ENCODE measurements at regions not wholly inside any gene's neighbourhood (a gene's known extent, or its start where the extent isn't known, plus 50 kb on each side); places are given as distances from the start of the nearest gene placed in this dataset.
"Not testable (repeated sequence)": the region's sequence is repeated elsewhere in the genome, so short reads cannot be mapped to it uniquely, and the experiment has no call there.

DNA sequence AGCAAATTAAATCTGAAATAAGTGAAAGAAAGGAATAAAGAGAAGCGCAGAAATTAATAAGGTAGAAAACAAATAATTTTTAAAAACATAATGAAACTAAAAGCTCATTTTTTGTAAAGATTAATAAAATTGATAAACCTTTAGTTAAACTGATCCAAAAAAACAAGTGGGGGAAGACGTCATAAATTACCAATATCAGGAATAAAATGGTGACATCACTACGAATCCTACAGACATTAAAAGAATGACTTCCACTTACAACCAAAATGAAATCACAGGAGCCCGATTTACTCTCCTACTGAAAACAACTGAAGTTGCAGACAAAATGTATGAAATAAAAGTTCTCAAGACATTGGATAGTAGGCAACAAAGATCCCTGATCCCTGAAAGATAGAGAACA, 68.1 kb upstream of the IFFO2 start:
- no peak for DNase-seq

DNA sequence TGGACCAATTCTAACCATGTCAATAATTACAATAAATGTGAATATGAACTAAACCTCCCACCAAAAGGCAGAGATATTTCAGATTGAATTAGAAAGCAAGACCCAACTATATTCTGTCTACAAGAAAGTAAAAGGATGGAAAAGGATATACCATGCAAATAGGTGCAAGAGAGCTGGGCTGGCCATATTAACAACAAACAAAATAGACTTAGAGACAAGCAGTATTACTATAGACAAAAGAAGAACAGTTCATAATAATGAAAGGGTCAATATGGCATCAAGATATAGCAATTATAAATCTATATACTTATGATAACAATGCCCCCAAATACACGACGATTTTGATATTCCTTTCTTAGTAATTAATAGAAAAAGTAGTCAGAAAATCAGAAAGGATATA, 67.3 kb upstream of the IFFO2 start:
- DNase-seq: no peak

DNA sequence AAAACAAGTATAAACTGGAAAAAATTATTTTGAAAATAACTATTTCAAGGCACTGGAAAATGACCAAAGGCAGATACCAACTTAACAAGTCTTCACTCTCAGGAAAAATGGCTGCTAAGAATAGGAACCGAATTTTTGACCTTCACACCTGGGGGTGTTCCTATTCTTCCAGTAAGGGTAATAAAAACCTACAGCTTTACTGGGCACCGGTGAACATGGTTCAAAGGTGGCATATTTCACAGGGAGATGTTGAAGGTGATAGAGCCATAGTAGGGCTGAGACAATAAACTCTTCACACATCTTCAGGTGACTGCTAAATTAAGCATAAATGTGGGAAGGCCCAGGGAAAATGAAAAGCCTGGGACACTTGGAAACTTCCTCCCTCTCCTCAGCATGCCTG, 65.4 kb upstream of the IFFO2 start:
- no peak for DNase-seq

DNA sequence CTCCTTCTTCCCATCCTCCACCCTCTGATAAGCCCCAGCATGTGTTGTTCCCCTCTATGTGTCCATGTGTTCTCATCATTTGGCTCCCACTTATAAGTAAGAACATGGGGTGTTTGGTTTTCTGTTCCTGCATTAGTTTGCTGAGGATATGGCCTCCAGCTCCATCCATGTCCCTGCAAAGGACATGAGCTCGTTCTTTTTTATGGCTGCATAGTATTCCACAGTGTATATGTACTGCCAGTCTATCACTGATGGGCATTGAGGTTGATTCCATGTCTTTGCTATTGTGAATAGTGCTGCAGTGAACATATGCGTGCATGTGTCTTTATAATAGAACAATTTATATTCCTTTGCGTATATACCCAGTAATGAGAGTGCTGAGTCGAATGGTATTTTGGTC, 62.8 kb upstream of the IFFO2 start:
- not testable (repeated sequence) for DNase-seq

DNA sequence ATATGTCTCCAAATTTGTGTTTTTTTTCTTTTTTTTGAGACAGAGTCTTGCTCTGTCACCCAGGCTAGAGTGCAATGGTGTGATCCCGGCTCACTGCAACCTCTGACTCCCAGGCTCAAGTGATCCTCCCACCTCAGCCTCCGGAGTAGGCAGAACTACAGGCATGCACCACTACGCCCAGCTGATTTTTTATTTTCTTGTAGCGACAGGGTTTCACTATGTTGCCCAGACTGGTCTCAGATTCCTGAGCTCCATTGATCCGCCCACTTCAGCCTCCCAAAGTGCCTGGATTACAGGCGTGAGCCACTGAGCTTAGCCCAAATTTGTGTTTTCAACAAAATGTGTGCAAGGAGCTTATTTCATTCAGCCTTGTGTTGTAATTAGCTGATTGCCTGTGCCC, 59.0 kb upstream of the IFFO2 start:
- no peak for DNase-seq

DNA sequence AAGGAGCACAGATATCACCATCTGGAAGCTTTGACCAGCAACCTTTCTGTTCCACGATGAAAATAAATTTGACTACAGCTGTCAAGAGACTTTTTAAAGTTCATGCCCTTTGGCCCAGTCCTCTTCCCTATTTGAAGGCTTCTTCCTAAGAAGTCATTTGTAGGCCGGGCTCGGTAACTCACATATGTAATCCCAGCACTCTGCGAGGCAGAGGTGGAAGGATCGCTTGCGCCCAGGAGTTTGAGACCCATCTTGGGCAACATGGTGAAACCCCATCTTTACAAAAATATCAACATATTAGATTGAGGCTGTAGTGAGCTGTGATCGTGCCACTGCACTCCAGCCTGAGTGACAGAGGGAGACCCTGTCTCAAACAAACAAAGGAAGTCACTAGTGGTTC, 58.3 kb upstream of the IFFO2 start:
- DNase-seq: no peak

DNA sequence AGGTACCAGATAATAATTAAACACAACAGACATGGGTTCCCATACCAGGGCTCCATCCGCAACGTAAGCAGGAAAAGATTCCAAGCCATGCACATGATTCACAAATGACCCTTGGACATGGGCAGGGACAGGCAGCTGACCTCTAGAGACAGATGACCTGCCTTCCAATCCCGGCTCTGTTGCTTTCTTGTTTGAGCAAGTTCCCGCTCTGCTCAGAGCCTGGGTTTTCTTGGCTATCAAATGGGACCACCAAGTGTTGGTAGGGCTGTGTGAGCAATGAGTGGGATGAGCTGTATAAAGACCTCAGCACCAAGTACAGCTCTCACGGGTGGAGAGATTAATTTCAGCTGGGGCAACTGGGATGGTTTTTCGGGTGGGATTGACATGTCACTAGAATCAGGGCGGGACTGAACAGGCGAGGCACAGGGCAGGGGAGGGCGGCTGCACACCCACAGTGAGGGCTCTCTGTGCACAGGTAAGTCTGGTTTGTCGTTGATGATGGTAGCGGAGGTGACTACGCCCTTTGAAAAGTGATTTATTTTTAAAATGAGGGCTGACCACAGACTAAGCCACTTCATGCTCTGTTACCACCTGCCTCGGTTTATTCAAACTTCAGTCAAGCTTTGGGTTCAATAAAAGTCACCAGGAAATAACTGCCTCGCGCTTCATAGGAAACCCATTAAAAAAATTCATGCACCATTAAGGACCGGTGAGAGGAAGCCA, 57.5 kb upstream of the IFFO2 start:
- no peak for DNase-seq

DNA sequence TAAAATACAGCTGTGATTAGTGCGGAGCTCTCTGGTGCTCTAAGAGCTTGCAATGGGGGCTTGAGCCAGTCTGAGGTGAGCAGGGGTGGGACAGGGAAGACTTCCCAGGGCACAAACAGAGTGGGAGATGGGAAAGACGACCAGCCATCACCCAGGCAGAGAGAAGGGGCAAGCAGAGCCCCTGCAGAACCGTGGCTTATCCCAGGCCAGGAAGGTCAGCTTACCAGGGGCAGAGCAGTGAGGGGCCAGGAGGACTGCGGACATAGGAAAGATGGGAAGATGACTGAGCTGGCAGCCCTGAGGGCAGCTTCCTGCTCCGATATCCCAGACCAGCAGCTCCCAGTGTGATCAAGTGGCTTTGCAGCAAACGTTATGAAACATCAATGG, 55.4 kb upstream of the IFFO2 start:
- no peak for DNase-seq

DNA sequence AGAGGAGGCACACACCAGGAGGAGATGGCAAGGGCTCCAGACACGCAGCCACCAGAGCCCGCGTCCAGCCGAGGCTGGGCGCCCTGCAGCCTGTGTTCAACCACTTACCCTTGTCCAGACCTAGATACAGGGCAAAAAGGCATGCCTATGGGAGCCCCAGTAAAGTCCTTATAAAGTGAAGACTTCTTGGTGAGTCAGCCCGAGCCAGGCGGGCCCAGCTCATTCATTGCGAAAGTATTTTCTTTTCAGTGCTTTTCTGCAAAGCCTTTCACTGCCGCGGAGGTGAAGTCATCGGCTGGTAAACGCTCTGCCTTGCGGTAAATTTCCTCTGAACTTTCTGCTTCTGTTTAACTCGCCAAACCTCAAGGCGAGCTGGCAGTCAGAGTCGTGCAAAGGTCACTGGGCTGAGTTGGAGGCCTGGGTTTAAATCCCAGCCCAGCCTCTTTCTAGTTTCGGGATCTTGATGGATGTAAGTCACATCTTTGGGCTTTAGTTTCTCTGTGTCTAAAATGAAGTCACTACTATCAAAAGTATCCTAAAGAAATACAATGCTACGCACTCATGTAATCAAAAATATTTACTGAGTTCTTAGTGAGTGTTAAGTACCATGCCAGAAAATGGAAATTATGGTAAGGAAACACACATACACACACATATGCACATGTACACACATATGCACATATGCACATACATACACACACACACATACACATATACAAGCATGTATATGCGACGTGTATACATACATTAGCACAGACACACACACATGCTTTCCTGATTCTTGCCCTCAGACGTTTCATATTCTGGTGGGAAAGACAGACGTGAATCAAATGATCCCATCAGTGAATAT, 54.7 kb upstream of the IFFO2 start:
- no peak for DNase-seq

DNA sequence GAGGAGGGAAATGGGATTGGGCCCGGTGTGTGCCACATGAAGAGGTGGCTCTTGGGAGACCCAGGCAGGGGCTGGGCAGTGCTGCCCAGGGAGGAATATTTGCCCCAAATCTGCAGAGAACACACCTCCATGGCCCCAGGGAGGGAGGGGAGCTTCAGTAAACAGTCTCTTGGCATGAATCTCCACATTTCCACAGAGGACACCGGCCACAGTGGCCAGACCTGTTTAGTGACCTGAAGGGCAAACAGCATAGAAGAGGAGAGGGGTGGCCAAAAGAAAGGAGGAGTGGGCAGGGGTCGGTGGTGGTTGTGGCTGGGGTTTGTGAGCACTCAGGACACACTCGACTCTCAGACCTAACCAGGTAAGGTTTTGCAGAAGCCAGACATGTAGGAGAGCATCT, 54.0 kb upstream of the IFFO2 start:
- no peak for DNase-seq

DNA sequence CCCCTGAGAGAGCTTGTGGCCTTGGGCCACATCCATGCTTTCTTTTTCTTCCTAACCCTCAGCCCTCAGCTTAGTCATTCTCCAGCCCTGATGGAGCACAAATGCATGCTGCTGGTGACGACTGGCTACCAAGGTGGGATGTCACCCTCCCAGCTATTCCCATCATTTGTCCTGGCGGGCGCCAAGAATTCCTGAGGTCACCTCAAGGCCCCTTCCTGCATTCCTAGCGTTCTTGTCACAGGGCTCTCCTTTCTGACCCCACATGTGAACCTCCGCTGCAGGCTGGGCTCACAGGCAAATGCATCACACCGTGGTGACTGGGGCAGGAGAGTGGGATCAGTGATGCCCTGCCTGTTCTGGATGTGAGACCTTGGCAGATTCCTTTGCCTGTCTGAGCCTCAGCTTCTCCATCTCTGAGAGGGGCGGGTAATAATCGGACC, 53.4 kb upstream of the IFFO2 start:
- no peak for DNase-seq

DNA sequence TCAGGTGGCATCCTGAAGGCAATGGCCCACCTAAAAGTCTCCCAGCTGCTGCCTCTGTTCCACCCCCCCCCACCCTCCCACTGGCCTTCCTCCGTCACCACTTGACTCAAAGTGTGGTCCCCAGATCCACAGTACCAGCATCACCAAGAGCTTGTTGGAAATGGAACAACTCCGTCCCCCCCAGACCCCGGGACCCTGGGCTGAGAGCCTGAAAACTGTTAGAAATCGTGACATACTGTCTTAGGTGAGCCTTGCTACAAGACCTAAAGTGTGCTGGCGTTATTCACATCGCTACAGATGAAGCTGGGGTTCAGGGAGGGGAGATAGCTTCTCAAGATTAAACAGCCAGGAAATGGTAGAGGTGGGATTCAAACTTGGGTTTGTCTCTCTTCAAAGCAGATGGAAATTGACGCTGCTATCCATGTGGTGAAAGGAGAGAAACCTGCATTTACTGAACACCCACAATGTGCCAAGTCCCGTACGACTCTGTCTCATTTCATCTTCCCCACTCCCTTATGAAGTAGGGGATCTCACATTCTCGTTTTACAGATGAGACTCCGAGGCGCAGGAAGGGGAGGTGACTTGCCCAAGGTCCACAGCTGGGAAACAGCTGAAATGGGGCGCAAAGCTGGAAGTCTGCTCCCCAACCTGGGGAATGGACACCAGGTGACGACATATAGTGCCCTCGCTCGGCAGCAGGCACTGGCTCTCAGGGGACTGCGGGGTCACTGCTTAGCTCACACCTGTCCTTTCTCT, 52.8 kb upstream of the IFFO2 start:
- no peak for DNase-seq

DNA sequence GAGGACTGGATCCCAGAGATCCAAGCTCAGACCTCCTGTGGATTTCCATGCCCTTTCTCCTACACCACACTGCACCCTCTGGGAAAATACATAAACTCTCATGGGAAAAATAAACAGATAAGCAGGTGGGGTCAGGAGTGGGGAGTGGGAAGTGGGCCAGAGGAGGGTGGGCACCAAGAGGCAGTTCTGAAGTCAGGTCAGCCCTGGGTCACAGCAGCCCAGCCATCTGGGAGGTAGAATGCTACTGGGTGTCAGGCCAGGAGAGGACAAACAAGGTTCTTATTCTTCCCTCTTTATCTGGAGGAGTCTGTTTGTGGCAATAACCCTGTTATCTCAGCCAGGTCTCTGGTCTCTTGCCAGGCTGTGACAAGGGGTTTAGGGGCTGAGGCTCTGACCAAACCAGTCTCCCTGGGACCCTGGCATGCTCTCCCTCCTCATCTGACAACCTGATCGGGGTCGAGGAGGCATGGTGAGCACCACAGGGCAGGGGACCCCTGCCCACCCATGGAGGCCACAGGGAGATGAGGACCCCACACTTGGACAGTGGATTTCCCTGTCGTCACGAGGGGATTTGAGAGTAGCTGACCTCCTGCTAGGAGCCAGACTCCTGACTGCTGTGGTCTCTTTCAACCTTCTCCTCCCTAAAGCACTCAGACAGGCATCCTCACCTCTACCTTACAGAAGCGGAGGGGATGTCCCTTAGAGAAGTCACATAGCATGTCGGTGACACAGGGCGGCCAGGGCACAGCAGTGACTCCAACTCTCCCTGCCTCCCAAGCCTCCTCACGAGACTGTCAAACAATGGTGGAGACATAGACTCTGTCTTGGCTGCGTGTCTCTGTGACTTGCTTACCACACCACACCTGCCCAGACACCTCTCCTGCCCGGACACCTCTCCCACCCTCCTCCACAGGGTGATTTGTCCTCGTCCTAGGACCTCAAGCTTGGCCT, 51.3 kb upstream of the IFFO2 start:
- peak; percentile 35 for DNase-seq

DNA sequence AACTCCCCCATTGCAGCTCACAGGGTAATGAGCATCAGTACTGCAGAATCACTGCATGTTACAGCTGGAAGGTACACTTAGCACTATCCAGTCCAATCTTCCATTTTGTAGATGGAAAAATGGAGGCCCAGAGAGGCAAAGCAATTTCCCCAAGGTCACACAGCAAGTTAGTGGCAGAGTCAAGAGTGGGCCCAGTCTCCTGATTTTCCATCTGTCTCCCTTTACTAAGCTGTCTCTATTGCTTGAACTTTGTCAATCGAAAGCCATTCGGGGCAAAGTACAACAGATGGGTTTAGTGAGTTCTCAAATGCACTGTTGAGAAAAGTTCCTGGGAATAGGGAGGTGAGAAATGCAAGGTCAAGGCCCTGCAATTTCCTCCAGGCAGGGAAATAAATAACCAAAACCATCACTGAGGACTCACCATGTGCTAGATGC, 50.4 kb upstream of the IFFO2 start:
- DNase-seq: no peak

Measured in hematopoietic multipotent progenitor cell treated with erythropoietin and hydrocortisone succinate and interleukin-3 and kit ligand, for 8 days (in vitro differentiated cells).